ENCODE measurements at regions not wholly inside any gene's neighbourhood (a gene's known extent, or its start where the extent isn't known, plus 50 kb on each side); places are given as distances from the start of the nearest gene placed in this dataset.

GRCh38 chr6:43855247-43855646, 85.2 kb downstream of the VEGFA start:
- TF ChIP-seq, protein P1, sequence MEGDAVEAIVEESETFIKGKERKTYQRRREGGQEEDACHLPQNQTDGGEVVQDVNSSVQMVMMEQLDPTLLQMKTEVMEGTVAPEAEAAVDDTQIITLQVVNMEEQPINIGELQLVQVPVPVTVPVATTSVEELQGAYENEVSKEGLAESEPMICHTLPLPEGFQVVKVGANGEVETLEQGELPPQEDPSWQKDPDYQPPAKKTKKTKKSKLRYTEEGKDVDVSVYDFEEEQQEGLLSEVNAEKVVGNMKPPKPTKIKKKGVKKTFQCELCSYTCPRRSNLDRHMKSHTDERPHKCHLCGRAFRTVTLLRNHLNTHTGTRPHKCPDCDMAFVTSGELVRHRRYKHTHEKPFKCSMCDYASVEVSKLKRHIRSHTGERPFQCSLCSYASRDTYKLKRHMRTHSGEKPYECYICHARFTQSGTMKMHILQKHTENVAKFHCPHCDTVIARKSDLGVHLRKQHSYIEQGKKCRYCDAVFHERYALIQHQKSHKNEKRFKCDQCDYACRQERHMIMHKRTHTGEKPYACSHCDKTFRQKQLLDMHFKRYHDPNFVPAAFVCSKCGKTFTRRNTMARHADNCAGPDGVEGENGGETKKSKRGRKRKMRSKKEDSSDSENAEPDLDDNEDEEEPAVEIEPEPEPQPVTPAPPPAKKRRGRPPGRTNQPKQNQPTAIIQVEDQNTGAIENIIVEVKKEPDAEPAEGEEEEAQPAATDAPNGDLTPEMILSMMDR (IDR thresholded peaks at IDR 0.05): no peak
- TF ChIP-seq POLR2A (IDR thresholded peaks at IDR 0.05): no peak

Measured in prostate gland (tissue), 2 donors.